ENCODE measurements at regions not wholly inside any gene's neighbourhood (a gene's known extent, or its start where the extent isn't known, plus 50 kb on each side); places are given as distances from the start of the nearest gene placed in this dataset.

DNA sequence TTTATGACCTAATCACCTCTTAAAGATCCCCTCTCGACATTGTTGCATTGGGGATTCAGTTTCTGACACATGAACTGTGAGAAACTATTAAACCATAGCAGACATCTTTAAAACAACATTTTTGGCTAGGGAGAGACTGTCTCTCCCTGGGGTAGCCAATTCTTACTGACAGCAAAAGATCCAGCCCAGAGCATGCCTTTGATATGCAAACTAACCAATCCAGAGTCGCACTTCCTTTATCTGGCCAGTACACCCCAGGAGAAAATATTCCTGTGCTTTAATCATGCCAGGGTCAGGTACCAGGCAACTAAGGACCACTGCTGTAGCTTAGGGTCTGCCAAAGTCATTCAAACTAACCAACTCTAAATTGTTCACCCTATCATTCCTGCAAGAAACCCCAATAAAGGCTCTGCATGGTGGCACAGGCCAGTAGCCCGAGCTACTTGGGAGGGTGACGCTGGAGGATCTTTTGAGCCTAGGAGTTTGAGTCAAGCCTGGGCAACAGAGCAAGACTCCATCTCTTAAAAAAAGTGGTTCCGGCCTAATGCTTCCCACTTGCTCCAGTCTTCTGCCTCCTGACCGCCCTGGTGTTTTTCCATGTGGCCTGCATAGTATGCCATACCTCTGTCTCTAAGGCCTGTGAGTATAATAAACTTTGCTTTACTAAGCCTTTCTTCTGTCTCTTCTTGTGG is 62.3 kb upstream of the DAPK1 start:
- Mint-ChIP-seq H3K36me3 (ENCODE audit: low read depth, unreplicated experiment) (no peaks in the 10 kb centered on the region), H3K9me3 (ENCODE audit: unreplicated experiment) (no peaks in the 10 kb centered on the region), H3K4me3 (ENCODE audit: unreplicated experiment) (no peak overlapping the region), H3K27me3 (ENCODE audit: unreplicated experiment) (peaks cover 2% of the 10 kb centered on the region), H3K27ac (ENCODE audit: unreplicated experiment) (no peak overlapping the region), H3K4me1 (ENCODE audit: unreplicated experiment) (peaks cover 18% of the 10 kb centered on the region)
- TF ChIP-seq, protein P1, sequence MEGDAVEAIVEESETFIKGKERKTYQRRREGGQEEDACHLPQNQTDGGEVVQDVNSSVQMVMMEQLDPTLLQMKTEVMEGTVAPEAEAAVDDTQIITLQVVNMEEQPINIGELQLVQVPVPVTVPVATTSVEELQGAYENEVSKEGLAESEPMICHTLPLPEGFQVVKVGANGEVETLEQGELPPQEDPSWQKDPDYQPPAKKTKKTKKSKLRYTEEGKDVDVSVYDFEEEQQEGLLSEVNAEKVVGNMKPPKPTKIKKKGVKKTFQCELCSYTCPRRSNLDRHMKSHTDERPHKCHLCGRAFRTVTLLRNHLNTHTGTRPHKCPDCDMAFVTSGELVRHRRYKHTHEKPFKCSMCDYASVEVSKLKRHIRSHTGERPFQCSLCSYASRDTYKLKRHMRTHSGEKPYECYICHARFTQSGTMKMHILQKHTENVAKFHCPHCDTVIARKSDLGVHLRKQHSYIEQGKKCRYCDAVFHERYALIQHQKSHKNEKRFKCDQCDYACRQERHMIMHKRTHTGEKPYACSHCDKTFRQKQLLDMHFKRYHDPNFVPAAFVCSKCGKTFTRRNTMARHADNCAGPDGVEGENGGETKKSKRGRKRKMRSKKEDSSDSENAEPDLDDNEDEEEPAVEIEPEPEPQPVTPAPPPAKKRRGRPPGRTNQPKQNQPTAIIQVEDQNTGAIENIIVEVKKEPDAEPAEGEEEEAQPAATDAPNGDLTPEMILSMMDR (IDR thresholded peaks at IDR 0.05; ENCODE audit: unreplicated experiment) = no peak
- DNase-seq (ENCODE audit: low spot score) = no peak

DNA sequence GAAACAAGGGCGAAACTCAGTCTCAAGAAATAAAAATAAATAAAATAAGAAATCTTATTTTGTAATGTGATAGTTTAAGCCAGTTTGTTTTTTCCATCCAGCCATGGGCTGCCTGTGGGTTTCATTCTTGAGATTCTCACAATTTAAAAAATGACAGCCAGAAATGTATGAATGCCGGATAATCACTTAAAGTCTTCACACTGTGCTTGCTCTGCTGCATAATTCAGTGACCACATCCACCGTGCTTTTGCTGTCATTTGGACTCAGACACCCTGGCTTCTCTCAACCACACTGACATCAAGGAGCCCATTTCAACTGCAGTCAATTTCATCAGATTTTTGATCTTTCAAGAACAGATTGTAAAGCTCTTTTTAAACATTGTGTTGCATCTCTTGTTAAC is 61.0 kb upstream of the DAPK1 start:
- Mint-ChIP-seq H3K36me3 (ENCODE audit: low read depth, unreplicated experiment) (no peaks in the 10 kb centered on the region), H3K9me3 (ENCODE audit: unreplicated experiment) (no peaks in the 10 kb centered on the region), H3K4me1 (ENCODE audit: unreplicated experiment) (peaks cover 12% of the 10 kb centered on the region), H3K4me3 (ENCODE audit: unreplicated experiment) (no peak overlapping the region), H3K27ac (ENCODE audit: unreplicated experiment) (no peak overlapping the region), H3K27me3 (ENCODE audit: unreplicated experiment) (peaks cover 2% of the 10 kb centered on the region)
- TF ChIP-seq, protein P1 (IDR thresholded peaks at IDR 0.05; ENCODE audit: unreplicated experiment) = no peak
- DNase-seq (ENCODE audit: low spot score) = no peak

DNA sequence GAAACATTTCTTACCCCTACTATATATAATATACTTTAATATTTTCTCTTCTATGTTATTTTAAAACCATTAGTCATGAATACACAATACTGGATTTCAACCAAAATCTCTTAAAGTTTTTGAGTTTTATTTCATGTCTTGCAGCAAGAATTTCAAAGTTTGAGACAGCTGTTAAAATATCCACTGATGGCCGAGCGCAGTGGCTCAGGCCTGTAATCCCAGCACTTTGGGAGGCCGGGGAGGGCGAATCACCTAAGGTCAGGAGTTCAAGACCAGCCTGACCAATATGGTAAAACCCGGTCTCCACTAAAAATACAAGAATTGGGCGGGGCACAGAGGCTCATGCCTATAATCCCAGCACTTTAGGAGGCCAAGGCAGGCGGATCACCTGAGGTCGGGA is 59.7 kb upstream of the DAPK1 start:
- H3K36me3 Mint-ChIP-seq (ENCODE audit: low read depth, unreplicated experiment) = no peaks in the 10 kb centered on the region
- peaks cover 10% of the 10 kb centered on the region for H3K4me1 Mint-ChIP-seq (ENCODE audit: unreplicated experiment)
- DNase-seq (ENCODE audit: low spot score) = no peak
- peaks cover 2% of the 10 kb centered on the region for H3K27me3 Mint-ChIP-seq (ENCODE audit: unreplicated experiment)
- no peaks in the 10 kb centered on the region for H3K9me3 Mint-ChIP-seq (ENCODE audit: unreplicated experiment)
- TF ChIP-seq, protein P1 (IDR thresholded peaks at IDR 0.05; ENCODE audit: unreplicated experiment) = no peak
- no peak overlapping the region for H3K27ac Mint-ChIP-seq (ENCODE audit: unreplicated experiment)
- H3K4me3 Mint-ChIP-seq (ENCODE audit: unreplicated experiment) = no peak overlapping the region

DNA sequence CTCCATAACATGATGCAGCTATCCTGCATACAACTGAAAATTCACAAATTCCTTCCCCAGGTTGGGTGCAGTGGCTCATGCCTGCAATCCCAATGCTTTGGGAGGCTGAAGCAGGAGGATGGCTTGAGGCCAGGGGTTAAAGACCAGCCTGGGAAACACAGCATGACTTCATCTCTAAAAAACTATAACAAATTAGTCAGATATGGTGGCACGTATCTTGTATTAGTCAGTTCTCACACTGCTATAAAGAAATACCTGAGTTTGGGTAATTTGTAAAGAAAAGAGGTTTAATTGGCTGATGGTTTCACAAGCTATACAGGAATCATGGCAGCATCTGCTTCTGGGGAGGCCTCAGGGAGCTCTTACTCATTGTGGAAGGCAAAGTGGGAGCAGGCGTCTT is 56.4 kb upstream of the DAPK1 start:
- H3K4me3 Mint-ChIP-seq (ENCODE audit: unreplicated experiment) = no peak overlapping the region
- TF ChIP-seq, protein P1 (IDR thresholded peaks at IDR 0.05; ENCODE audit: unreplicated experiment) = no peak
- no peak overlapping the region for H3K27ac Mint-ChIP-seq (ENCODE audit: unreplicated experiment)
- no peaks in the 10 kb centered on the region for H3K9me3 Mint-ChIP-seq (ENCODE audit: unreplicated experiment)
- H3K27me3 Mint-ChIP-seq (ENCODE audit: unreplicated experiment) = no peaks in the 10 kb centered on the region
- no peaks in the 10 kb centered on the region for H3K36me3 Mint-ChIP-seq (ENCODE audit: low read depth, unreplicated experiment)
- H3K4me1 Mint-ChIP-seq (ENCODE audit: unreplicated experiment) = peaks cover 7% of the 10 kb centered on the region
- DNase-seq (ENCODE audit: low spot score) = no peak

DNA sequence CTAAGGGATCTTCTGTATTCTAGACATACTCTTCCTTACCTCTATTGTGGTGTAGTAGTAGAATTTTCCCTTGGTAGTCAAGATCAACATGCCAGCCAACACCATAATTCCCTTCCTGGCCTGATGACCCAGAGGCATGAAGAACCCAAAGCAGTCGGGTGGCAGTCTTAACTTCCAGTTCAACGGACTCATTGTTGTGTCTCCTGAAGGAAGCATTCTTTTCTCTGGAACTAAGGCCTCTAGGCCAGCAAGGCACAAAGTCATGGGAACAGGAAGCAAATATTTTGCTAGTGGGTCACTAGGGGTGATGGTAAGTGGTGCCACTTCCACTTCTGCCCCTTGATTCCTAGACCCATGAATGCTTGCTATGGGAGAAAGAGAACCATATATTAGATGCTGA is 55.2 kb upstream of the DAPK1 start:
- Mint-ChIP-seq H3K4me3 (ENCODE audit: unreplicated experiment) (no peak overlapping the region), H3K36me3 (ENCODE audit: low read depth, unreplicated experiment) (no peaks in the 10 kb centered on the region), H3K4me1 (ENCODE audit: unreplicated experiment) (peaks cover 7% of the 10 kb centered on the region), H3K27ac (ENCODE audit: unreplicated experiment) (no peak overlapping the region), H3K27me3 (ENCODE audit: unreplicated experiment) (no peaks in the 10 kb centered on the region), H3K9me3 (ENCODE audit: unreplicated experiment) (no peaks in the 10 kb centered on the region)
- no peak for DNase-seq (ENCODE audit: low spot score)
- TF ChIP-seq, protein P1 (IDR thresholded peaks at IDR 0.05; ENCODE audit: unreplicated experiment) = no peak
